DOHH2 (cell line): ENCODE measurements at regions not wholly inside any gene's neighbourhood (a gene's known extent, or its start where the extent isn't known, plus 50 kb on each side); places are given as distances from the start of the nearest gene placed in this dataset.

Experiments used
- H3F3A ChIP-seq: fragments of 200-600 bp; sonication (generic), shearing (Covaris generic); 2 replicates; pipeline ENCODE4 v1.6.0; 2016; ENCODE audit warnings: antibody characterized with exemption, mild to moderate bottlenecking; ENCODE audit not compliant: control insufficient read depth, insufficient read depth
- H3K27ac ChIP-seq: fragments of 200-600 bp; sonication (generic); 2 replicates; pipeline ENCODE4 v1.5.1; 2014; ENCODE audit warnings: low read depth, mild to moderate bottlenecking, low read length, moderate library complexity
- H3K27me3 ChIP-seq: fragments of 200-600 bp; sonication (generic); 2 replicates; pipeline ENCODE4 v1.6.1; 2014; ENCODE audit warnings: mild to moderate bottlenecking, low read length, mixed read lengths; ENCODE audit not compliant: control insufficient read depth
- H3K36me3 ChIP-seq: fragments of 200-600 bp; sonication (generic); 2 replicates; pipeline ENCODE4 v1.6.1; 2014; ENCODE audit warnings: mild to moderate bottlenecking, low read length, moderate library complexity, mixed read lengths; ENCODE audit not compliant: control insufficient read depth
- H3K4me1 ChIP-seq: fragments of 200-600 bp; sonication (generic); 2 replicates; pipeline ENCODE4 v1.6.1; 2014; ENCODE audit warnings: mild to moderate bottlenecking, low read length, mixed read lengths; ENCODE audit not compliant: control insufficient read depth
- H3K4me2 ChIP-seq: fragments of 200-600 bp; sonication (generic); 2 replicates; pipeline ENCODE4 v1.6.0; 2014; ENCODE audit warnings: mild to moderate bottlenecking, low read length, moderate library complexity
- H3K4me3 ChIP-seq: fragments of 200-600 bp; sonication (generic); 2 replicates; pipeline ENCODE4 v1.5.1; 2014; ENCODE audit warnings: mild to moderate bottlenecking, low read length, mixed read lengths
- H3K79me2 ChIP-seq: fragments of 200-600 bp; sonication (generic); 2 replicates; pipeline ENCODE4 v1.6.1; 2014; ENCODE audit warnings: mild to moderate bottlenecking, low read length, mixed read lengths; ENCODE audit not compliant: control insufficient read depth
- H3K9me2 ChIP-seq: fragments of 200-600 bp; sonication (generic); replicated peaks from 2 replicates; pipeline ENCODE4 v1.6.1; 2014; ENCODE audit warnings: mild to moderate bottlenecking, low read length, mixed read lengths; ENCODE audit not compliant: control insufficient read depth
- H3K9me3 ChIP-seq: fragments of 200-600 bp; sonication (generic); 2 replicates; pipeline ENCODE4 v1.6.1; 2014; ENCODE audit warnings: antibody characterized with exemption, low read length, mixed read lengths; ENCODE audit not compliant: control insufficient read depth, insufficient read depth
- H4K20me1 ChIP-seq: fragments of 200-600 bp; sonication (generic); 2 replicates; pipeline ENCODE4 v1.6.0; 2014; ENCODE audit warnings: low read depth, mild to moderate bottlenecking, antibody characterized with exemption, low read length, moderate library complexity; ENCODE audit not compliant: control insufficient read depth, insufficient read depth
- EZH2phosphoT487 ChIP-seq: fragments of 200-600 bp; sonication (generic); IDR thresholded peaks from 2 replicates; pipeline ENCODE4 v1.6.1; 2017; ENCODE audit warnings: borderline replicate concordance, mild to moderate bottlenecking, antibody characterized with exemption, low read length, moderate library complexity, mixed read lengths
- TF ChIP-seq, protein P1 (sequence below): fragments of 200-600 bp; sonication (generic); IDR thresholded peaks from one replicate; pipeline ENCODE4 v1.5.1; 2014; ENCODE audit warnings: antibody characterized with exemption, mild to moderate bottlenecking, low read depth, low read length; ENCODE audit not compliant: poor library complexity, severe bottlenecking

- no peaks in the 10 kb centered on the region for H3K9me3 ChIP-seq
- TF ChIP-seq, protein P1, sequence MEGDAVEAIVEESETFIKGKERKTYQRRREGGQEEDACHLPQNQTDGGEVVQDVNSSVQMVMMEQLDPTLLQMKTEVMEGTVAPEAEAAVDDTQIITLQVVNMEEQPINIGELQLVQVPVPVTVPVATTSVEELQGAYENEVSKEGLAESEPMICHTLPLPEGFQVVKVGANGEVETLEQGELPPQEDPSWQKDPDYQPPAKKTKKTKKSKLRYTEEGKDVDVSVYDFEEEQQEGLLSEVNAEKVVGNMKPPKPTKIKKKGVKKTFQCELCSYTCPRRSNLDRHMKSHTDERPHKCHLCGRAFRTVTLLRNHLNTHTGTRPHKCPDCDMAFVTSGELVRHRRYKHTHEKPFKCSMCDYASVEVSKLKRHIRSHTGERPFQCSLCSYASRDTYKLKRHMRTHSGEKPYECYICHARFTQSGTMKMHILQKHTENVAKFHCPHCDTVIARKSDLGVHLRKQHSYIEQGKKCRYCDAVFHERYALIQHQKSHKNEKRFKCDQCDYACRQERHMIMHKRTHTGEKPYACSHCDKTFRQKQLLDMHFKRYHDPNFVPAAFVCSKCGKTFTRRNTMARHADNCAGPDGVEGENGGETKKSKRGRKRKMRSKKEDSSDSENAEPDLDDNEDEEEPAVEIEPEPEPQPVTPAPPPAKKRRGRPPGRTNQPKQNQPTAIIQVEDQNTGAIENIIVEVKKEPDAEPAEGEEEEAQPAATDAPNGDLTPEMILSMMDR: no peak
- TF ChIP-seq EZH2phosphoT487: no peak
- no peaks in the 10 kb centered on the region for H3K36me3 ChIP-seq
- no peaks in the 10 kb centered on the region for H3F3A ChIP-seq
- H3K9me2 ChIP-seq: no peaks in the 10 kb centered on the region
- no peaks in the 10 kb centered on the region for H3K4me1 ChIP-seq
- no peak overlapping the region for H3K4me3 ChIP-seq
- no peak overlapping the region for H3K27ac ChIP-seq
- H3K4me2 ChIP-seq: no peak overlapping the region
- no peaks in the 10 kb centered on the region for H4K20me1 ChIP-seq
- H3K27me3 ChIP-seq: no peaks in the 10 kb centered on the region
- no peaks in the 10 kb centered on the region for H3K79me2 ChIP-seq
These were observed 162.9 kb downstream of the NXNL2 start for GRCh38 chr9:88697764-88698432.

- Histone ChIP-seq H3K36me3 (no peaks in the 10 kb centered on the region), H3K4me1 (no peaks in the 10 kb centered on the region), H3K27me3 (no peaks in the 10 kb centered on the region), H3K79me2 (no peaks in the 10 kb centered on the region), H3F3A (no peaks in the 10 kb centered on the region), H3K9me3 (no peaks in the 10 kb centered on the region), H3K27ac (no peak overlapping the region), H3K9me2 (no peaks in the 10 kb centered on the region), H3K4me2 (no peak overlapping the region), H4K20me1 (no peaks in the 10 kb centered on the region), H3K4me3 (no peak overlapping the region)
- TF ChIP-seq, protein P1: no peak
- TF ChIP-seq EZH2phosphoT487: no peak
These were observed 168.0 kb downstream of the NXNL2 start for GRCh38 chr9:88702985-88703384.

- Histone ChIP-seq H3K27ac (no peak overlapping the region), H3K4me1 (no peaks in the 10 kb centered on the region), H3K9me2 (no peaks in the 10 kb centered on the region), H3K79me2 (no peaks in the 10 kb centered on the region), H3F3A (no peaks in the 10 kb centered on the region), H3K27me3 (no peaks in the 10 kb centered on the region), H4K20me1 (no peaks in the 10 kb centered on the region), H3K4me3 (no peak overlapping the region), H3K4me2 (no peak overlapping the region), H3K36me3 (no peaks in the 10 kb centered on the region), H3K9me3 (no peaks in the 10 kb centered on the region)
- no peak for TF ChIP-seq EZH2phosphoT487
- TF ChIP-seq, protein P1: no peak
These were observed 171.5 kb downstream of the NXNL2 start for GRCh38 chr9:88706193-88707113.
